GM20431 (cell line): ENCODE measurements at regions not wholly inside any gene's neighbourhood (a gene's known extent, or its start where the extent isn't known, plus 50 kb on each side); places are given as distances from the start of the nearest gene placed in this dataset.

ENCODE experiments used
- in situ Hi-C: fragments of 300-500 bp; cut with MseI, MboI; formaldehyde crosslinking; loops from one replicate; pipeline ENCODE4 v1.15.0; 2020; ENCODE audit warnings: low sequenced_read_pairs; ENCODE audit not compliant: unreplicated experiment

GRCh38 chr1:30417001-30417700 is 306.2 kb downstream of the MATN1 start:
- in situ Hi-C loops, result no loop called here

- in situ Hi-C loops, result no loop called here
Observed at GRCh38 chr1:30416221-30416820, 307.1 kb downstream of the MATN1 start.

GRCh38 chr1:30415171-30415940 is 308.0 kb downstream of the MATN1 start:
- in situ Hi-C loops, result no loop called here

- in situ Hi-C loops, result no loop called here
Observed at GRCh38 chr1:30414851-30415165, 308.6 kb downstream of the MATN1 start.

GRCh38 chr1:30414086-30414850 is 309.1 kb downstream of the MATN1 start:
- in situ Hi-C loops, result no loop called here

GRCh38 chr1:30413606-30414005 is 309.8 kb downstream of the MATN1 start:
- in situ Hi-C loops, result no loop called here

GRCh38 chr1:30413111-30413440 is 310.3 kb downstream of the MATN1 start:
- in situ Hi-C loops, result no loop called here

- in situ Hi-C loops, result no loop called here
Observed at GRCh38 chr1:30412241-30413110, 310.9 kb downstream of the MATN1 start.

- in situ Hi-C loops, result no loop called here
Observed at GRCh38 chr1:30411206-30411605, 312.2 kb downstream of the MATN1 start.

GRCh38 chr1:30410153-30410851 is 313.1 kb downstream of the MATN1 start:
- in situ Hi-C loops, result no loop called here

- in situ Hi-C loops, result no loop called here
Observed at GRCh38 chr1:30409476-30410152, 313.8 kb downstream of the MATN1 start.

- in situ Hi-C loops, result no loop called here
Observed at GRCh38 chr1:30407865-30408580, 315.4 kb downstream of the MATN1 start.

- in situ Hi-C loops, result no loop called here
Observed at GRCh38 chr1:30406996-30407864, 316.2 kb downstream of the MATN1 start.

- in situ Hi-C loops, result no loop called here
Observed at GRCh38 chr1:30405631-30406212, 317.7 kb downstream of the MATN1 start.

- in situ Hi-C loops, result no loop called here
Observed at GRCh38 chr1:30405081-30405480, 318.3 kb downstream of the MATN1 start.

GRCh38 chr1:30404341-30404740 is 319.0 kb downstream of the MATN1 start:
- in situ Hi-C loops, result no loop called here

- in situ Hi-C loops, result no loop called here
Observed at GRCh38 chr1:30403726-30404125, 319.7 kb downstream of the MATN1 start.
